Activated naive CD8-positive, alpha-beta T cell treated with anti-CD3 and anti-CD28 coated beads, Interleukin-2, amount 10 ng/mL, durations not matched to agents 7 days and 5 days (primary cell): ENCODE measurements at regions not wholly inside any gene's neighbourhood (a gene's known extent, or its start where the extent isn't known, plus 50 kb on each side); places are given as distances from the start of the nearest gene placed in this dataset.

Experiments used
- ATAC-seq: fragments of 150-1000 bp; cut with Tn5 transposase; one replicate; pipeline ENCODE4 v1.10.0; 2021; ENCODE audit warnings: low read depth, moderate library complexity
- POLR2A ChIA-PET: fragments of 350-600 bp; sonication (Branson Sonifier 250); formaldehyde crosslinking; loops from one replicate; lab custom pipeline; 2021; ENCODE audit warnings: antibody characterized with exemption; lab: Charles Lee
- DNase-seq: peaks from one replicate; pipeline ENCODE4 v3.0.0; 2021
- H3K27ac Mint-ChIP-seq: one replicate; pipeline ENCODE4 v1.8.0; 2022; ENCODE audit warnings: mild to moderate bottlenecking, mixed read lengths
- H3K27me3 Mint-ChIP-seq: one replicate; pipeline ENCODE4 v1.8.0; 2022; ENCODE audit warnings: mild to moderate bottlenecking, moderate library complexity, mixed read lengths
- H3K36me3 Mint-ChIP-seq: one replicate; pipeline ENCODE4 v1.8.0; 2021; ENCODE audit warnings: mild to moderate bottlenecking, mixed read lengths
- H3K4me1 Mint-ChIP-seq: one replicate; pipeline ENCODE4 v1.8.0; 2021; ENCODE audit warnings: mixed read lengths
- H3K4me3 Mint-ChIP-seq: one replicate; pipeline ENCODE4 v1.8.0; 2022; ENCODE audit warnings: mild to moderate bottlenecking, moderate library complexity, mixed read lengths
- H3K9me3 Mint-ChIP-seq: one replicate; pipeline ENCODE4 v1.8.0; 2021; ENCODE audit warnings: mixed read lengths

DNA sequence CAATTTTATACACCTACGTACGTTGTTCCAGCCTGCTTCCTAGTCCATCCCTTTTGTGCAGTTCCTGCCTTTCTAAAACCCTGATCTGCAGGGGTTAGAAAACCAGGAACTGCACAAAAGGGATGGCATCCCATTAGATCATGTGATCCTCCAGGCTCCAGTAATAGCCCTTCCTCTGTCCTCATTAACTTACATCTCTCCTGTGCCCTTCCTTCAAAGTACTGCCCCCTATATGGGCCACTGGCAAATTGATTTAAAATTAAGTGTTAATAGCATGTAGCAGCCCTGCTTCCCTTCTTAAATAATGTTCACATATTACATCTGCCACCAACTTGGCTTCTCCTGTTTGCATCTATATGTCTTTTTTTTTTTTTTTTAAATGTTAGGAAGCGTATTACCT, 61.3 kb upstream of the NXPH2 start:
- H3K36me3 Mint-ChIP-seq: no peaks in the 10 kb centered on the region
- H3K9me3 Mint-ChIP-seq: no peaks in the 10 kb centered on the region
- no peak for ATAC-seq
- POLR2A ChIA-PET: no interaction called here
- H3K4me3 Mint-ChIP-seq: no peak overlapping the region
- H3K4me1 Mint-ChIP-seq: no peaks in the 10 kb centered on the region
- no peak overlapping the region for H3K27ac Mint-ChIP-seq
- DNase-seq: no peak
- no peaks in the 10 kb centered on the region for H3K27me3 Mint-ChIP-seq

- no peaks in the 10 kb centered on the region for H3K9me3 Mint-ChIP-seq
Measured at GRCh38 chr2:138838851-138839620, 58.8 kb upstream of the NXPH2 start.

GRCh38 chr2:138831691-138832090, 51.5 kb upstream of the NXPH2 start:
- Mint-ChIP-seq H3K4me3 (no peak overlapping the region), H3K27me3 (peaks cover 2% of the 10 kb centered on the region), H3K9me3 (no peaks in the 10 kb centered on the region), H3K4me1 (no peaks in the 10 kb centered on the region), H3K27ac (no peak overlapping the region), H3K36me3 (no peaks in the 10 kb centered on the region)
- ATAC-seq (no peak), DNase-seq (no peak)
- POLR2A ChIA-PET: no interaction called here

More at GRCh38 chr2:138838851-138839620, 58.8 kb upstream of the NXPH2 start:
- Mint-ChIP-seq H3K4me3 (no peak overlapping the region), H3K27ac (no peak overlapping the region), H3K4me1 (no peaks in the 10 kb centered on the region), H3K27me3 (no peaks in the 10 kb centered on the region), H3K36me3 (no peaks in the 10 kb centered on the region)
- POLR2A ChIA-PET: no interaction called here
- no peak for ATAC-seq
- DNase-seq: no peak

GRCh38 chr2:138831154-138831553, 51.0 kb upstream of the NXPH2 start:
- ATAC-seq (no peak), DNase-seq (no peak)
- H3K27ac Mint-ChIP-seq: no peak overlapping the region
- no peak overlapping the region for H3K4me3 Mint-ChIP-seq
- POLR2A ChIA-PET: no interaction called here
- H3K36me3 Mint-ChIP-seq: no peaks in the 10 kb centered on the region
- H3K27me3 Mint-ChIP-seq: peaks cover 2% of the 10 kb centered on the region
- H3K9me3 Mint-ChIP-seq: no peaks in the 10 kb centered on the region
- no peaks in the 10 kb centered on the region for H3K4me1 Mint-ChIP-seq

- H3K9me3 Mint-ChIP-seq: no peaks in the 10 kb centered on the region
- POLR2A ChIA-PET: no interaction called here
- no peak for ATAC-seq
- H3K27me3 Mint-ChIP-seq: peaks cover 2% of the 10 kb centered on the region
- no peaks in the 10 kb centered on the region for H3K4me1 Mint-ChIP-seq
- no peak for DNase-seq
- H3K27ac Mint-ChIP-seq: no peak overlapping the region
- H3K36me3 Mint-ChIP-seq: no peaks in the 10 kb centered on the region
- H3K4me3 Mint-ChIP-seq: no peak overlapping the region
Measured at GRCh38 chr2:138830547-138830946, 50.4 kb upstream of the NXPH2 start.
